H9 (cell line): ENCODE measurements at regions not wholly inside any gene's neighbourhood (a gene's known extent, or its start where the extent isn't known, plus 50 kb on each side); places are given as distances from the start of the nearest gene placed in this dataset.

Experiments used
- DNase-seq: peaks from one replicate; pipeline ENCODE4 v3.0.0-alpha.2; 2017
- H2AFZ ChIP-seq: one replicate; pipeline ENCODE4 v1.6.1; 2013; ENCODE audit warnings: mild to moderate bottlenecking, low read length, control low read depth, moderate library complexity
- H2AK5ac ChIP-seq: 2 replicates; pipeline ENCODE4 v1.6.1; 2013; ENCODE audit warnings: low read length, control low read depth, mixed read lengths; ENCODE audit not compliant: insufficient read length
- H2BK120ac ChIP-seq: one replicate; pipeline ENCODE4 v1.6.1; 2013; ENCODE audit warnings: low read depth, mild to moderate bottlenecking, low read length, control low read depth, inconsistent platforms; ENCODE audit not compliant: poor library complexity, severe bottlenecking
- H2BK12ac ChIP-seq: 2 replicates; pipeline ENCODE4 v1.6.1; 2013; ENCODE audit warnings: low read length, control low read depth, mixed read lengths, low read depth; ENCODE audit not compliant: insufficient read length
- H2BK15ac ChIP-seq: 2 replicates; pipeline ENCODE4 v1.6.1; 2013; ENCODE audit warnings: low read depth, low read length, control low read depth
- H2BK20ac ChIP-seq: one replicate; pipeline ENCODE4 v1.6.1; 2013; ENCODE audit warnings: low read depth, mild to moderate bottlenecking, low read length, control low read depth, inconsistent platforms; ENCODE audit not compliant: poor library complexity, severe bottlenecking
- H2BK5ac ChIP-seq: 2 replicates; pipeline ENCODE4 v1.6.1; 2013; ENCODE audit warnings: low read length, control low read depth, mixed read lengths; ENCODE audit not compliant: insufficient read length
- H3K14ac ChIP-seq: 2 replicates; pipeline ENCODE4 v1.6.1; 2013; ENCODE audit warnings: low read length, control low read depth; ENCODE audit not compliant: insufficient read depth
- H3K18ac ChIP-seq: 2 replicates; pipeline ENCODE4 v1.6.1; 2013; ENCODE audit warnings: low read depth, mild to moderate bottlenecking, mixed read lengths, low read length, control low read depth; ENCODE audit not compliant: insufficient read length
- H3K23ac ChIP-seq: 2 replicates; pipeline ENCODE4 v1.6.1; 2013; ENCODE audit warnings: low read length, control low read depth, mixed read lengths, low read depth; ENCODE audit not compliant: insufficient read length
- H3K23me2 ChIP-seq: 2 replicates; pipeline ENCODE4 v1.6.1; 2013; ENCODE audit warnings: low read depth, mild to moderate bottlenecking, mixed read lengths, low read length, control low read depth; ENCODE audit not compliant: insufficient read length, poor library complexity, severe bottlenecking
- H3K27ac ChIP-seq: 2 replicates; pipeline ENCODE4 v1.5.1; 2013; ENCODE audit warnings: low read length, control low read depth, mixed read lengths, low read depth; ENCODE audit not compliant: insufficient read length
- H3K27me3 ChIP-seq: 2 replicates; pipeline ENCODE4 v1.6.1; 2013; ENCODE audit warnings: low read length, control low read depth, inconsistent platforms; ENCODE audit not compliant: insufficient read depth
- H3K4ac ChIP-seq: 2 replicates; pipeline ENCODE4 v1.6.1; 2013; ENCODE audit warnings: low read depth, mild to moderate bottlenecking, control low read depth, inconsistent platforms, low read length, moderate library complexity
- H3K4me1 ChIP-seq: 2 replicates; pipeline ENCODE4 v1.6.1; 2013; ENCODE audit warnings: low read length, control low read depth, inconsistent platforms; ENCODE audit not compliant: insufficient read depth
- H3K4me2 ChIP-seq: 2 replicates; pipeline ENCODE4 v1.6.1; 2013; ENCODE audit warnings: low read length, control low read depth, mixed read lengths; ENCODE audit not compliant: insufficient read length, insufficient read depth
- H3K56ac ChIP-seq: 2 replicates; pipeline ENCODE4 v1.6.1; 2013; ENCODE audit warnings: low read depth, mild to moderate bottlenecking, mixed read lengths, low read length, control low read depth; ENCODE audit not compliant: insufficient read length
- H3K79me1 ChIP-seq: 2 replicates; pipeline ENCODE4 v1.6.1; 2013; ENCODE audit warnings: low read depth, mild to moderate bottlenecking, moderate library complexity, low read length, control low read depth, inconsistent platforms; ENCODE audit not compliant: insufficient read depth, poor library complexity, severe bottlenecking
- H3K79me2 ChIP-seq: 2 replicates; pipeline ENCODE4 v1.6.1; 2013; ENCODE audit warnings: low read length, control low read depth, inconsistent platforms; ENCODE audit not compliant: insufficient read depth
- H3K9ac ChIP-seq: 2 replicates; pipeline ENCODE4 v1.6.1; 2013; ENCODE audit warnings: low read length, control low read depth, mixed read lengths; ENCODE audit not compliant: insufficient read length; ENCODE audit errors: extremely low read depth
- H3K9me3 ChIP-seq: one replicate; pipeline ENCODE4 v1.6.1; 2013; ENCODE audit warnings: low read depth, low read length, inconsistent platforms; ENCODE audit not compliant: control insufficient read depth
- H3T11ph ChIP-seq: one replicate; pipeline ENCODE4 v1.6.1; 2013; ENCODE audit warnings: mild to moderate bottlenecking, low read length, control low read depth, inconsistent platforms
- H4K20me1 ChIP-seq: one replicate; pipeline ENCODE4 v1.6.1; 2013; ENCODE audit not compliant: control insufficient read depth, insufficient read length, insufficient read depth
- H4K5ac ChIP-seq: 2 replicates; pipeline ENCODE4 v1.6.1; 2013; ENCODE audit warnings: low read depth, mild to moderate bottlenecking, mixed read lengths, low read length, control low read depth; ENCODE audit not compliant: insufficient read length
- H4K8ac ChIP-seq: replicated peaks from 2 replicates; pipeline ENCODE4 v1.6.1; 2013; ENCODE audit warnings: low read length, control low read depth, mixed read lengths, low read depth; ENCODE audit not compliant: insufficient read length
- H4K91ac ChIP-seq: 2 replicates; pipeline ENCODE4 v1.6.1; 2013; ENCODE audit warnings: low read depth, mild to moderate bottlenecking, moderate library complexity, mixed read lengths, low read length, control low read depth; ENCODE audit not compliant: insufficient read length
- H3K27ac Mint-ChIP-seq, 3 experiments: 2 replicates in 2 of 3; 3 replicates in 1 of 3; pipeline ENCODE4 v1.8.0; 2020 to 2021; ENCODE audit warnings: mixed read lengths in 3 of 3, mild to moderate bottlenecking in 1 of 3, moderate library complexity in 1 of 3
- H3K27me3 Mint-ChIP-seq: 2 replicates; pipeline ENCODE4 v1.8.0; 2021; ENCODE audit warnings: low read depth, mild to moderate bottlenecking, moderate library complexity, mixed read lengths
- H3K36me3 Mint-ChIP-seq, 3 experiments: 2 replicates in 2 of 3; 3 replicates in 1 of 3; pipeline ENCODE4 v1.8.0; 2020 to 2021; ENCODE audit warnings: low read depth in 3 of 3, mixed read lengths in 3 of 3; ENCODE audit not compliant: insufficient read depth in 1 of 3
- H3K4me1 Mint-ChIP-seq, 2 experiments: 2 replicates each; pipeline ENCODE4 v1.8.0; 2020; ENCODE audit warnings: mixed read lengths in 2 of 2
- H3K4me3 Mint-ChIP-seq, 2 experiments: 2 replicates in 1 of 2; 3 replicates in 1 of 2; pipeline ENCODE4 v1.8.0; 2020 to 2021; ENCODE audit warnings: mild to moderate bottlenecking in 2 of 2, mixed read lengths in 2 of 2, moderate library complexity in 1 of 2
- H3K9me3 Mint-ChIP-seq, 2 experiments: 2 replicates in 1 of 2; 3 replicates in 1 of 2; pipeline ENCODE4 v1.8.0; 2020; ENCODE audit warnings: mild to moderate bottlenecking in 2 of 2, mixed read lengths in 2 of 2, moderate library complexity in 1 of 2
- WGBS: extraction: QIAGEN DNeasy Blood & Tissue Kit; methylation state at CpG from one replicate; pipeline ENCODE4 v1.1.7; 2013; ENCODE audit warnings: missing lambda C conversion rate, low lambda C conversion rate, mixed read lengths; ENCODE audit not compliant: insufficient read length; ENCODE audit errors: extremely low coverage; 5-methylcytosine and 5-hydroxymethylcytosine counted together
- TF ChIP-seq, protein P1 (sequence below): fragments of 200-600 bp; sonication (generic); conservative IDR thresholded peaks from 3 replicates; pipeline ENCODE4 v1.8.0; 2021; ENCODE audit warnings: antibody characterized with exemption, mild to moderate bottlenecking

DNA sequence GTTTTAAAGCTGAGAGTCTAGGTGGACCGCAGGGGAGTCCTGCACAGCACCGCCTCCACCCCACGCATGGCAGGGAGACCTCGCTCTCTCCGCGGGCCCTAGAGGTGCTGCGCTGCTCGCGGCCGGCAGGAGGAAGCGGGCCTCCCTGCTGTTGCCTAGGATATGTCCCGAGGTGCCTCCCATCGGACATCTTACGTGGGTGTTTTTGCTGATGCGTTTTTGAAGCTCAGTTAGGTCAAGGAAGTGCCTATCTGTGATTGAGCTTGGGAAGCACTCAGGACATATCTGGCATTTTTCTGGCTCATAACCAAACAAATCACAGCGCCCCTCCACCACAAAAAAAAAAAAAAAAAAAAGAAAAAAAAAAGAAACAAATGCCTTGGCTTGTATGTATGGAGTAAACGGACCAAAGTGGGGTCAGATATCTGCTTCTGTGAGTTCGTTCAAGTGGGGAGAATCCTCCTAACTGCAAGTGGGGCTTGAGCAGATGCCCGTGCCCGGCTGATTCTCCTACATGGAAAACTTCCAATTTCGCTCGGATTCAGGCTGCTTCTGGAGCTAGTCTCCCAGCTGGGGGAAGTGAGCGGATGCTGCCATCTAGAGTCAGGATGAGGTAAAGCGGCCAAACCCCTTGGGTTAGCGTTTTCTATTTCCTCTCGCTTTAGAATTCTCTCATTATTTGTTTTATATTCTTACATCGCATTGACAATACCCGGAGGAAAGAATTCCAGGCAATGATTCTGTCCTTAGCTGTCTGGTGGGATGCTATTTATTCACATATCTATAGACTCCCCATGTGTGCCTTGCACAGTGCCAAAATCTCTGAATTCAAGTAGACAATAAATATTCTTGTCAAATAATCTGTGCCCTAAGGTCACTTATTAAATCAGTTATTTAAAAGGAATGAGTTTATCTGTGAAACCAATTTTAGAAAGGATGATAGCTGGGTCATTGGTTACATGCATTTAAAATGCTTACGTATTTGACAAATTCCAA is 95.3 kb downstream of the CD8B2 start:
- Histone ChIP-seq H3K23ac (no peak overlapping the region), H4K20me1 (no peaks in the 10 kb centered on the region), H3K9me3 (no peaks in the 10 kb centered on the region), H3K4me2 (peak overlapping the region; percentile 69), H4K91ac (no peak overlapping the region), H2BK120ac (no peak overlapping the region), H3K27ac (no peak overlapping the region), H3K56ac (no peak overlapping the region), H3K4ac (no peak overlapping the region), H2BK5ac (no peak overlapping the region), H2BK12ac (no peak overlapping the region), H3K23me2 (peaks cover 4% of the 10 kb centered on the region), H3K9ac (no peak overlapping the region), H3K27me3 (no peaks in the 10 kb centered on the region; the same call in 1 of the 2 replicates), H2AK5ac (no peak overlapping the region), H4K8ac (no peak overlapping the region), H3K4me1 (no peaks in the 10 kb centered on the region), H2AFZ (no peak overlapping the region), H3T11ph (no peak overlapping the region), H2BK20ac (no peak overlapping the region), H3K18ac (no peak overlapping the region), H3K14ac (no peak overlapping the region), H2BK15ac (no peak overlapping the region), H3K79me2 (no peaks in the 10 kb centered on the region), H3K79me1 (no peaks in the 10 kb centered on the region), H4K5ac (no peak overlapping the region)
- Mint-ChIP-seq H3K9me3 (no peaks in the 10 kb centered on the region; a peak in 1 of 5 replicates), H3K4me3 (peak overlapping the region; percentile 75 to 85), H3K36me3 (no peaks in the 10 kb centered on the region), H3K4me1 (peaks cover 11 to 12% of the 10 kb centered on the region in 2 experiments), H3K27ac (peak overlapping the region in 1 of 3 experiments; percentile 80; a peak in 2 of 7 replicates), H3K27me3 (peaks cover 47% of the 10 kb centered on the region)
- TF ChIP-seq, protein P1, sequence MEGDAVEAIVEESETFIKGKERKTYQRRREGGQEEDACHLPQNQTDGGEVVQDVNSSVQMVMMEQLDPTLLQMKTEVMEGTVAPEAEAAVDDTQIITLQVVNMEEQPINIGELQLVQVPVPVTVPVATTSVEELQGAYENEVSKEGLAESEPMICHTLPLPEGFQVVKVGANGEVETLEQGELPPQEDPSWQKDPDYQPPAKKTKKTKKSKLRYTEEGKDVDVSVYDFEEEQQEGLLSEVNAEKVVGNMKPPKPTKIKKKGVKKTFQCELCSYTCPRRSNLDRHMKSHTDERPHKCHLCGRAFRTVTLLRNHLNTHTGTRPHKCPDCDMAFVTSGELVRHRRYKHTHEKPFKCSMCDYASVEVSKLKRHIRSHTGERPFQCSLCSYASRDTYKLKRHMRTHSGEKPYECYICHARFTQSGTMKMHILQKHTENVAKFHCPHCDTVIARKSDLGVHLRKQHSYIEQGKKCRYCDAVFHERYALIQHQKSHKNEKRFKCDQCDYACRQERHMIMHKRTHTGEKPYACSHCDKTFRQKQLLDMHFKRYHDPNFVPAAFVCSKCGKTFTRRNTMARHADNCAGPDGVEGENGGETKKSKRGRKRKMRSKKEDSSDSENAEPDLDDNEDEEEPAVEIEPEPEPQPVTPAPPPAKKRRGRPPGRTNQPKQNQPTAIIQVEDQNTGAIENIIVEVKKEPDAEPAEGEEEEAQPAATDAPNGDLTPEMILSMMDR = peak; percentile 80
- peak; percentile 72 for DNase-seq
- WGBS = no CpG with 5 or more reads among the region's 29 CpGs
